Body of pancreas (tissue), 4 donors: ENCODE measurements at regions not wholly inside any gene's neighbourhood (a gene's known extent, or its start where the extent isn't known, plus 50 kb on each side); places are given as distances from the start of the nearest gene placed in this dataset.

ENCODE experiments used
- ATAC-seq: fragments of 150-250 bp; one replicate; pipeline ENCODE4 v1.9.1; 2016
- DNase-seq, 4 donors: peaks; one replicate each; pipeline ENCODE4 v3.0.0-alpha.2; 2019
- H3K27ac ChIP-seq, 4 donors: fragments of 200-600 bp; sonication (generic); 1 replicate in 3 of 4; 2 replicates in 1 of 4; pipeline versions ENCODE4 v1.5.1 to v1.6.1; 2016 to 2019; ENCODE audit warnings: mild to moderate bottlenecking in 1 of 4, mixed read lengths in 1 of 4, moderate library complexity in 1 of 4
- H3K27me3 ChIP-seq, 2 donors: fragments of 200-600 bp; sonication (generic); one replicate each; pipeline ENCODE4 v1.6.0; 2016; ENCODE audit warnings: mild to moderate bottlenecking in 1 of 2
- H3K36me3 ChIP-seq, 2 donors: fragments of 200-600 bp; sonication (generic); replicated peaks in 1 of 2; 2 replicates each; pipeline ENCODE4 v1.5.1; 2016; ENCODE audit warnings: low read depth in 2 of 2; ENCODE audit not compliant: insufficient read depth in 1 of 2
- H3K4me1 ChIP-seq: fragments of 200-600 bp; sonication (generic); one replicate; pipeline ENCODE4 v1.6.0; 2016
- H3K4me3 ChIP-seq, 2 donors: fragments of 200-600 bp; sonication (generic); 1 replicate in 1 of 2; 2 replicates in 1 of 2; pipeline ENCODE4 v1.5.1; 2016 to 2019
- H3K9me3 ChIP-seq, 3 donors: fragments of 200-600 bp; sonication (generic); 1 replicate in 2 of 3; 2 replicates in 1 of 3; pipeline ENCODE4 v1.5.1; 2016
- POLR2A ChIP-seq, 3 donors: fragments of 450-650 bp; IDR thresholded peaks; one replicate each; pipeline ENCODE4 v1.6.1; 2016; ENCODE audit warnings: antibody characterized with exemption in 3 of 3, mild to moderate bottlenecking in 2 of 3
- WGBS, 2 donors: methylation state at CpG; one replicate each; pipeline ENCODE4 v1.1.5; 2017; 5-methylcytosine and 5-hydroxymethylcytosine counted together
- intact Hi-C: fragments of 100-400 bp; cut with DNase I; formaldehyde crosslinking; loops from one replicate; pipeline ENCODE4 v1.15.1; 2023
- TF ChIP-seq, protein P1 (sequence below), 7 experiments: fragments of 450-650 bp in 4 of 7; fragments of 200-600 bp in 3 of 7; sonication (generic) in 3 of 7; IDR thresholded peaks; one replicate each; pipeline ENCODE4 v1.5.1; 2016 to 2019; ENCODE audit warnings: antibody characterized with exemption in 7 of 7

DNA sequence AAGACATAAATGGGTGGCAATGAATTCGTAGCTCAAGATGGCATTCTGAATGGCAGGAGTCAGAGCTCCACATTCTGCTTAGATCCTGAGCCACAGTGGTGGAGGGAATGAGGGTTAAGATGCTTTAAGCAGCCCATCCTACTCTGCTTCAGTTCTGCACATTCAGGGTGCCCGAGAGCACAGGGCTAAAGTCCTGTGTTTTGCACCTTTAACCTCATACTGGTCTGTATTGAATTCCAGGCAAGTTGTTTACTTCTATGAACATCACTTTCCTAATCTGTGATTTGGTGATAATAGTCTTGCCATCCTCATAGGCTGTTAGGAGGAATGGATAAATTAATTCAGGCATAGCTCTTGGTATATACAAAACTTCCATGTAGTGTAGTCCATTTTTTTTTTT lies 321.6 kb upstream of the CD180 start:
- Histone ChIP-seq H3K27me3 (no peaks in the 10 kb centered on the region), H3K9me3 (no peaks in the 10 kb centered on the region), H3K36me3 (no peaks in the 10 kb centered on the region), H3K4me3 (no peak overlapping the region), H3K27ac (no peak overlapping the region), H3K4me1 (no peaks in the 10 kb centered on the region)
- DNase-seq (no peak), ATAC-seq (no peak)
- intact Hi-C loops = no loop called here
- TF ChIP-seq, protein P1, sequence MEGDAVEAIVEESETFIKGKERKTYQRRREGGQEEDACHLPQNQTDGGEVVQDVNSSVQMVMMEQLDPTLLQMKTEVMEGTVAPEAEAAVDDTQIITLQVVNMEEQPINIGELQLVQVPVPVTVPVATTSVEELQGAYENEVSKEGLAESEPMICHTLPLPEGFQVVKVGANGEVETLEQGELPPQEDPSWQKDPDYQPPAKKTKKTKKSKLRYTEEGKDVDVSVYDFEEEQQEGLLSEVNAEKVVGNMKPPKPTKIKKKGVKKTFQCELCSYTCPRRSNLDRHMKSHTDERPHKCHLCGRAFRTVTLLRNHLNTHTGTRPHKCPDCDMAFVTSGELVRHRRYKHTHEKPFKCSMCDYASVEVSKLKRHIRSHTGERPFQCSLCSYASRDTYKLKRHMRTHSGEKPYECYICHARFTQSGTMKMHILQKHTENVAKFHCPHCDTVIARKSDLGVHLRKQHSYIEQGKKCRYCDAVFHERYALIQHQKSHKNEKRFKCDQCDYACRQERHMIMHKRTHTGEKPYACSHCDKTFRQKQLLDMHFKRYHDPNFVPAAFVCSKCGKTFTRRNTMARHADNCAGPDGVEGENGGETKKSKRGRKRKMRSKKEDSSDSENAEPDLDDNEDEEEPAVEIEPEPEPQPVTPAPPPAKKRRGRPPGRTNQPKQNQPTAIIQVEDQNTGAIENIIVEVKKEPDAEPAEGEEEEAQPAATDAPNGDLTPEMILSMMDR (IDR thresholded peaks at IDR 0.05) = no peak
- TF ChIP-seq POLR2A (IDR thresholded peaks at IDR 0.05) = no peak
- WGBS, 2 donors = 75 to 79% methylated on average over 2 of the region's 2 CpGs

DNA sequence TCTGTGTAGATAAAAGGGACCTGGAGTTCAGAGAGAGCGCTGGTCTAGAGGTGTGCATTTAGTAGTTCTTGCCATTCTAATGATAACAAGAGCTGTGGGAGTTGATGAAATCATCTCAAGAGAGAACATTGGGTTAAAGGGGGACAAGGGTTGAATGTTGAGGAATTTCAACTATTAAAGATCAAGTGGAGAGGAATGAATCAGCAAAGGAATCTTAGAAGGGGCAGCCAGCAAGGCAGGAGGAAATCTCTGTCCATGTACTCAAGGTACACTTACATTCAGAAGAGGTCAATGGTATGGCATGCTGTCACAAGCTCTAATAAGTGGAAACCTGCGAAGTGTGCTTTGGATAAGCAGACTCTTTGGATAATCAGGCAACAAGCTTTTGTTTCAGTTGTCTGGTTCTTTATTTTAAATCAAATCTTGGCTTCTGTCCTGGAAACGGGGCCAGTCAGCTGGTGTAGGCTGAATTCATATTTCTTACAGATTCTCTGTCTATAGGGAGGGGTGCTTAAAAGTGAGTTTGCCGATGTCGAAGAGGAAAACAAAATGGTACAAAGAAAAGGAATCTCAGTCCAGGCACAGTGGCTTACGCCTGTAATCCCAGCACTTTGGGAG lies 320.5 kb upstream of the CD180 start:
- no peak for TF ChIP-seq POLR2A (IDR thresholded peaks at IDR 0.05)
- TF ChIP-seq, protein P1 (IDR thresholded peaks at IDR 0.05) = no peak
- H3K36me3 ChIP-seq = no peaks in the 10 kb centered on the region
- ATAC-seq (no peak), DNase-seq (no peak)
- intact Hi-C loops = no loop called here
- no peaks in the 10 kb centered on the region for H3K4me1 ChIP-seq
- H3K9me3 ChIP-seq = no peaks in the 10 kb centered on the region
- 85 to 87% methylated on average over 6 of the region's 6 CpGs for WGBS, 2 donors
- H3K27me3 ChIP-seq = no peaks in the 10 kb centered on the region
- H3K27ac ChIP-seq = no peak overlapping the region
- H3K4me3 ChIP-seq = no peak overlapping the region

DNA sequence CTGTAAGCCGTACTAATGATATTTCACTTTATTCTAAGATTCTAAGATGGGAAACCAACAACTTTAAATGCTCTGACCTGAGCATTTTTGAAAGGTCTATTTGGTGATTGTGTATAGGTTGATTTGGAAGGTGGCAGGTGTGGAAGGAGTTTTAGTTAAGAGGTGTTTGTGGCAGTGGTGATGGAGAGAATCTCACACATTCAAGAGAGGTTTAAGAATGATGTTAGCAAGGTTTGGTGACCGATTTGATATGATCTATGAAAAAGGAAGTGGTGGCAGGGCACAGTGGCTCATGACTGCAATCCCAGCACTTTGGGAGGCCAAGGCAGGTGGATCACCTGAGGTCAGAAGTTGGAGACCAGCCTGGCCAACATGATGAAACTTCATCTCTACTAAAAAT lies 319.2 kb upstream of the CD180 start:
- Histone ChIP-seq H3K4me1 (no peaks in the 10 kb centered on the region), H3K27me3 (no peaks in the 10 kb centered on the region), H3K36me3 (no peaks in the 10 kb centered on the region), H3K4me3 (no peak overlapping the region), H3K9me3 (no peaks in the 10 kb centered on the region), H3K27ac (no peak overlapping the region)
- 63 to 67% methylated on average over 2 of the region's 2 CpGs for WGBS, 2 donors
- intact Hi-C loops = no loop called here
- DNase-seq (no peak), ATAC-seq (no peak)
- TF ChIP-seq, protein P1 (IDR thresholded peaks at IDR 0.05) = no peak
- TF ChIP-seq POLR2A (IDR thresholded peaks at IDR 0.05) = no peak

DNA sequence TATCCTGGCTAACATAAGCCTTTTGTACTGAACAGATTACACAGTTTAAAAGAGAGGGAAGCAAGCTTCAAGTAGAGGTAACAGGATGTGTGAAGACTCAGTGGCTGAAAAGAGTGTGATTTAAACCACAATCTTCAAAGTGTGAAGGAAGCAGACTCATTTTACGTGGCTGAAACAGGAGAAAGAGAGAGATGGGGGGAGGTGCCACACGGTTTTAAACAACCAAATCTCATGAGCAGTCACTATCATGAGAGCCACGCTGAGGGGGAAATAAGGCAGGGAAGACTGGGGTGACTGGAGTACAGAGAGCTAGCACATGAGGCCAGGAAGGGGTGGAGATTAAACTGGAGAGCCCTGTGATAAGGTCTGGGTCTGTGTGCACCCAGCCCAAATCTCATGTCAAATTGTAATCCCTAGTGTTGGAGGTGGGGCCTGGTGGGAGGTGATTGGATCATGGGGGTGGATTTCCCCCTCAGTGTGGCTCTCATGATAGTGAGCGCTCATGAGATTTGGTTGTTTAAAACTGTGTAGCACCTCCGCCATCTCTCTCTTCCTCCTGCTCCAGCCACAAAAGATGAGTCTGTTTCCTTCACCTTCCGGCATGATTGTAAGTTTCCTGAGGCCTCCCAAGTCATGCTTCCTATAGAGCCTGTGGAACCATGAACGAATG lies 318.6 kb upstream of the CD180 start:
- no peaks in the 10 kb centered on the region for H3K27me3 ChIP-seq
- no peak for ATAC-seq
- H3K4me1 ChIP-seq = no peaks in the 10 kb centered on the region
- no peak overlapping the region for H3K27ac ChIP-seq
- DNase-seq = no peak
- TF ChIP-seq, protein P1 (IDR thresholded peaks at IDR 0.05) = no peak
- no peak for TF ChIP-seq POLR2A (IDR thresholded peaks at IDR 0.05)
- WGBS, 2 donors = 71 to 79% methylated on average over 7 of the region's 7 CpGs
- no peaks in the 10 kb centered on the region for H3K9me3 ChIP-seq
- no peaks in the 10 kb centered on the region for H3K36me3 ChIP-seq
- H3K4me3 ChIP-seq = no peak overlapping the region
- intact Hi-C loops = no loop called here

DNA sequence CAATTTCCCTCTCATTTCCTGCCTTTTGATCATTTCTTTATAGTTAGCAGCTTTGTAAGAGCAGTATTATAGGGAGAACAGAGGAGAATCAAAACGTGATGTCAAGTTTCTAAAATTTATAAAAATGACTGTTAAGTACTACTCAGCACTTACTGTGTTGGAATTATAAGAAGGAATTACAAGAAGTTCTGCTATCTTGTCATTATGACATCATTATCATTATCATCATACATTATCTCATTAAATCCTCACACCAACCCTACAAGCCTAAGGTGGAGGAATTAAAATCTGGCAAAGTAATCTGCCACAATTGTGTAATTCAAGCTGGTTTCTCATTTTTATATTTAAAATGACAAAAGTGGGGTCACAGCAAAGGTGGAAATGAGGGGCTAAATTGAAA lies 316.2 kb upstream of the CD180 start:
- no peak overlapping the region for H3K27ac ChIP-seq
- no peak overlapping the region for H3K4me3 ChIP-seq
- no peak for ATAC-seq
- no peaks in the 10 kb centered on the region for H3K36me3 ChIP-seq
- TF ChIP-seq, protein P1 (IDR thresholded peaks at IDR 0.05) = no peak
- TF ChIP-seq POLR2A (IDR thresholded peaks at IDR 0.05) = no peak
- 70 to 84% methylated on average over 1 of the region's 1 CpG for WGBS, 2 donors
- H3K9me3 ChIP-seq = no peaks in the 10 kb centered on the region
- H3K27me3 ChIP-seq = no peaks in the 10 kb centered on the region
- intact Hi-C loops = no loop called here
- no peaks in the 10 kb centered on the region for H3K4me1 ChIP-seq
- no peak for DNase-seq
